B cell (primary cell): ENCODE measurements at regions not wholly inside any gene's neighbourhood (a gene's known extent, or its start where the extent isn't known, plus 50 kb on each side); places are given as distances from the start of the nearest gene placed in this dataset.

Source experiments
- EZH2 ChIP-seq: IDR thresholded peaks from 2 replicates; pipeline ENCODE4 v1.6.1; 2012; ENCODE audit warnings: borderline replicate concordance, low read depth, mild to moderate bottlenecking, moderate library complexity, low read length; ENCODE audit not compliant: insufficient read depth, poor library complexity, severe bottlenecking
- TF ChIP-seq, protein P1 (sequence below): fragments of 200-600 bp; IDR thresholded peaks from one replicate; pipeline ENCODE4 v1.8.0; 2022; ENCODE audit warnings: antibody characterized with exemption, mild to moderate bottlenecking

DNA sequence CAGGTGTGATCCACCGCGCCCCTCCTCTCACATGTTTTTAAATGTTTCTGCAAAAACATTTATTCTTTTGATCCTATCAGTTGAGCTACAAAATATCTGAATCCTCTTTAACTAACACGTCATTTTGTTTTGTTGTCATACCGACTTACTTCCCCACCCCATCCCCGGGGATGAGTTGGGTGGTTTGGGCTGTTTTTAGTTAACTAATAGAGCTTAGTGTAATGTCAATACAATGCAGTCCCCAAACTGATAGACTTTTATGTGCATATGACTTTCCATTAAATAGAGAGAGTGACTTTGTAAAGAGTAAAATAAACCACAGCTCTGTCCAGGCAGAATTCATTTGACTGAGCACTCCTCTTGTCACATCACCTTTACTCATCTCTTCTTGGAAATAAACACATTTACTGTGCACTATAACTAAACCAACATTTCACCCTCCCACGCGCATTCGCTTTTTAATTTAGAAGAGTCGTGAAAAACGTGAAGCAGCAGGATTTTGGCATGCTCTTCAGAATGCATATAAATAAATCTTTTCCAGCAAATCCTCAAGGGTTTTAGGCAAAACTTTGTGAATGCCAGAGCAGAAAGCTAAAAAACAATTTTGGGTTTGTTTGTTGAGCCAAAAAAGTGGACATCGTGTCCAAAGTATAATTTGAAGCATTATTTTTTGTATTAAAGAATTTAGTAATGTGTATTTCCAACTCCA lies 187.4 kb upstream of the MGMT start:
- TF ChIP-seq EZH2, result no peak
- TF ChIP-seq, protein P1, sequence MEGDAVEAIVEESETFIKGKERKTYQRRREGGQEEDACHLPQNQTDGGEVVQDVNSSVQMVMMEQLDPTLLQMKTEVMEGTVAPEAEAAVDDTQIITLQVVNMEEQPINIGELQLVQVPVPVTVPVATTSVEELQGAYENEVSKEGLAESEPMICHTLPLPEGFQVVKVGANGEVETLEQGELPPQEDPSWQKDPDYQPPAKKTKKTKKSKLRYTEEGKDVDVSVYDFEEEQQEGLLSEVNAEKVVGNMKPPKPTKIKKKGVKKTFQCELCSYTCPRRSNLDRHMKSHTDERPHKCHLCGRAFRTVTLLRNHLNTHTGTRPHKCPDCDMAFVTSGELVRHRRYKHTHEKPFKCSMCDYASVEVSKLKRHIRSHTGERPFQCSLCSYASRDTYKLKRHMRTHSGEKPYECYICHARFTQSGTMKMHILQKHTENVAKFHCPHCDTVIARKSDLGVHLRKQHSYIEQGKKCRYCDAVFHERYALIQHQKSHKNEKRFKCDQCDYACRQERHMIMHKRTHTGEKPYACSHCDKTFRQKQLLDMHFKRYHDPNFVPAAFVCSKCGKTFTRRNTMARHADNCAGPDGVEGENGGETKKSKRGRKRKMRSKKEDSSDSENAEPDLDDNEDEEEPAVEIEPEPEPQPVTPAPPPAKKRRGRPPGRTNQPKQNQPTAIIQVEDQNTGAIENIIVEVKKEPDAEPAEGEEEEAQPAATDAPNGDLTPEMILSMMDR, result no peak
